OCI-LY1 (cell line): ENCODE measurements at regions not wholly inside any gene's neighbourhood (a gene's known extent, or its start where the extent isn't known, plus 50 kb on each side); places are given as distances from the start of the nearest gene placed in this dataset.

Source experiments
- H2AFZ ChIP-seq: fragments of 200-600 bp; sonication (generic), shearing (Covaris generic); 2 replicates; pipeline ENCODE4 v1.6.0; 2014; ENCODE audit warnings: antibody characterized with exemption, mild to moderate bottlenecking, low read length
- H3F3A ChIP-seq: fragments of 200-600 bp; sonication (generic), shearing (Covaris generic); 2 replicates; pipeline ENCODE4 v1.6.0; 2014; ENCODE audit warnings: mild to moderate bottlenecking, antibody characterized with exemption, low read length, moderate library complexity; ENCODE audit not compliant: insufficient read depth
- H3K27ac ChIP-seq: fragments of 200-600 bp; sonication (generic); 2 replicates; pipeline ENCODE4 v1.5.1; 2014; ENCODE audit warnings: low read length, mixed run types, mild to moderate bottlenecking, low read depth; ENCODE audit not compliant: poor library complexity, severe bottlenecking
- H3K27me3 ChIP-seq: fragments of 200-600 bp; sonication (generic); 2 replicates; pipeline ENCODE4 v1.6.0; 2014; ENCODE audit warnings: antibody characterized with exemption, mild to moderate bottlenecking, low read length, moderate library complexity; ENCODE audit not compliant: insufficient read depth
- H3K36me3 ChIP-seq: fragments of 200-600 bp; sonication (generic); 2 replicates; pipeline ENCODE4 v1.6.1; 2014; ENCODE audit warnings: mild to moderate bottlenecking, antibody characterized with exemption, low read length, moderate library complexity, mixed read lengths; ENCODE audit not compliant: insufficient read depth
- H3K4me1 ChIP-seq: fragments of 200-600 bp; sonication (generic); 2 replicates; pipeline ENCODE4 v1.5.1; 2014; ENCODE audit warnings: mild to moderate bottlenecking, low read length, moderate library complexity; ENCODE audit not compliant: insufficient read depth, severe bottlenecking
- H3K4me2 ChIP-seq: fragments of 200-600 bp; sonication (generic), shearing (Covaris generic); 2 replicates; pipeline ENCODE4 v1.6.1; 2014; ENCODE audit warnings: low read length
- H3K4me3 ChIP-seq: fragments of 200-600 bp; sonication (generic); 2 replicates; pipeline ENCODE4 v1.5.1; 2014; ENCODE audit warnings: low read length, low read depth, mild to moderate bottlenecking, mixed read lengths; ENCODE audit not compliant: poor library complexity, severe bottlenecking
- H3K79me2 ChIP-seq: fragments of 200-600 bp; shearing (Covaris generic); 2 replicates; pipeline ENCODE4 v1.6.1; 2016; ENCODE audit warnings: mixed run types, low read length, mixed read lengths; ENCODE audit not compliant: insufficient read depth
- H3K9ac ChIP-seq: fragments of 200-600 bp; sonication (generic), shearing (Covaris generic); 2 replicates; pipeline ENCODE4 v1.6.1; 2014; ENCODE audit warnings: mild to moderate bottlenecking, low read length, mixed read lengths
- H3K9me2 ChIP-seq: fragments of 200-600 bp; sonication (generic), shearing (Covaris generic); 2 replicates; pipeline ENCODE4 v1.6.1; 2014; ENCODE audit warnings: low read depth, mild to moderate bottlenecking, low read length, mixed read lengths
- H3K9me3 ChIP-seq: fragments of 200-600 bp; shearing (Covaris generic); 2 replicates; pipeline ENCODE4 v1.6.1; 2014; ENCODE audit warnings: low read length, mixed read lengths
- H4K20me1 ChIP-seq: fragments of 200-600 bp; sonication (generic), shearing (Covaris generic); 2 replicates; pipeline ENCODE4 v1.6.0; 2016; ENCODE audit warnings: mild to moderate bottlenecking, low read length; ENCODE audit not compliant: insufficient read depth
- EZH2 ChIP-seq: fragments of 200-600 bp; sonication (generic), shearing (Covaris generic); IDR thresholded peaks from 2 replicates; pipeline ENCODE4 v1.8.0; 2017; ENCODE audit warnings: borderline replicate concordance, mixed run types, mild to moderate bottlenecking, antibody characterized with exemption, low read length, moderate library complexity, mixed read lengths
- TF ChIP-seq, protein P1 (sequence below): fragments of 200-600 bp; sonication (generic), shearing (Covaris generic); IDR thresholded peaks from 2 replicates; pipeline ENCODE4 v1.5.1; 2017; ENCODE audit warnings: mild to moderate bottlenecking, antibody characterized with exemption, low read length, moderate library complexity, mixed read lengths

DNA sequence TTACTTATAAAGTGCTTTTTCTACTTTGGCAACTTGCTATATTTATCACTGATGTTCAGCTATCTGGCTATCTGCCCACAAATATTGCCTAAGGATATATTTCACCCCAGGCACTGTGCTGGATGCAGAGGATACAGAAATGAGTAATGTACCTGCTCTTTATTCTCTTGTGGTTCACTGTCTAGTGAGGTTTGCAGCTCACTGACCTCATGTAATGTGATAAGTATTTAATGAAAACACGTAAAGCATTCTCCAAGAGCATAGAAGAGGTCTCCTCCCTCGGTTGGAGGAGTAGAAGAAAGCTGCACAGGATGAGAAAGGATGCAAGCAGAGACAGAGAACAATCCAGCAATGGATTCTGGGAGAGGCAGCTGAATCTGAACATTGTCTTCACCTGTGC, 610.7 kb downstream of the CBLN4 start:
- no peaks in the 10 kb centered on the region for H3K79me2 ChIP-seq
- no peak overlapping the region for H3K4me3 ChIP-seq
- no peaks in the 10 kb centered on the region for H3K27me3 ChIP-seq

DNA sequence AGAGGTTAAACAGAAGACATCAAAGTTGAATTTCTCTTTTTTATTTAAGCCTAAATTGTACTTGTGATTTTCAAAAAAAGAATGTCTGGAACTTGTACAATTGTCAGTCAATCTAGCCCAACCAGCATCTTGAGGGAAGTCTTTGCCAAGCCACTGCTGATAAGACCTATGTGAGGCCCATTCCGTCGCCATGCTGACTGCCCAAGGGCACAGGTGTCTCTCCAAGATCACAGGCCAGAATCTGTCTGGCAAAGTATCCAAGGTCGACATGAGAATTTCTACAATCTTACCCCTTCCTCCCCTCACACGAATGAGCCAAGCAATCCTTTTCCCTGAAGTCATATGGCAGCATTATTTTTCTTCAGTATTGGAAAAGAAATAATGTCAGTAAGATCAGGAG, 614.5 kb downstream of the CBLN4 start:
- Histone ChIP-seq H3K27ac (no peak overlapping the region), H3K4me2 (no peak overlapping the region), H3K4me1 (no peaks in the 10 kb centered on the region), H3K4me3 (no peak overlapping the region), H2AFZ (no peak overlapping the region), H3K36me3 (no peaks in the 10 kb centered on the region), H3F3A (no peaks in the 10 kb centered on the region), H3K9me2 (no peaks in the 10 kb centered on the region), H3K79me2 (no peaks in the 10 kb centered on the region), H4K20me1 (no peaks in the 10 kb centered on the region), H3K9me3 (no peaks in the 10 kb centered on the region), H3K9ac (no peak overlapping the region), H3K27me3 (no peaks in the 10 kb centered on the region)
- TF ChIP-seq EZH2, result no peak
- TF ChIP-seq, protein P1, sequence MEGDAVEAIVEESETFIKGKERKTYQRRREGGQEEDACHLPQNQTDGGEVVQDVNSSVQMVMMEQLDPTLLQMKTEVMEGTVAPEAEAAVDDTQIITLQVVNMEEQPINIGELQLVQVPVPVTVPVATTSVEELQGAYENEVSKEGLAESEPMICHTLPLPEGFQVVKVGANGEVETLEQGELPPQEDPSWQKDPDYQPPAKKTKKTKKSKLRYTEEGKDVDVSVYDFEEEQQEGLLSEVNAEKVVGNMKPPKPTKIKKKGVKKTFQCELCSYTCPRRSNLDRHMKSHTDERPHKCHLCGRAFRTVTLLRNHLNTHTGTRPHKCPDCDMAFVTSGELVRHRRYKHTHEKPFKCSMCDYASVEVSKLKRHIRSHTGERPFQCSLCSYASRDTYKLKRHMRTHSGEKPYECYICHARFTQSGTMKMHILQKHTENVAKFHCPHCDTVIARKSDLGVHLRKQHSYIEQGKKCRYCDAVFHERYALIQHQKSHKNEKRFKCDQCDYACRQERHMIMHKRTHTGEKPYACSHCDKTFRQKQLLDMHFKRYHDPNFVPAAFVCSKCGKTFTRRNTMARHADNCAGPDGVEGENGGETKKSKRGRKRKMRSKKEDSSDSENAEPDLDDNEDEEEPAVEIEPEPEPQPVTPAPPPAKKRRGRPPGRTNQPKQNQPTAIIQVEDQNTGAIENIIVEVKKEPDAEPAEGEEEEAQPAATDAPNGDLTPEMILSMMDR, result no peak

More for the DNA sequence above, 610.7 kb downstream of the CBLN4 start:
- Histone ChIP-seq H4K20me1 (no peaks in the 10 kb centered on the region), H3K9me2 (no peaks in the 10 kb centered on the region), H3K4me2 (no peak overlapping the region), H3F3A (no peaks in the 10 kb centered on the region), H2AFZ (no peak overlapping the region), H3K4me1 (no peaks in the 10 kb centered on the region), H3K9me3 (no peaks in the 10 kb centered on the region), H3K36me3 (no peaks in the 10 kb centered on the region), H3K27ac (no peak overlapping the region), H3K9ac (no peak overlapping the region)
- no peak for TF ChIP-seq EZH2
- TF ChIP-seq, protein P1, result no peak

DNA sequence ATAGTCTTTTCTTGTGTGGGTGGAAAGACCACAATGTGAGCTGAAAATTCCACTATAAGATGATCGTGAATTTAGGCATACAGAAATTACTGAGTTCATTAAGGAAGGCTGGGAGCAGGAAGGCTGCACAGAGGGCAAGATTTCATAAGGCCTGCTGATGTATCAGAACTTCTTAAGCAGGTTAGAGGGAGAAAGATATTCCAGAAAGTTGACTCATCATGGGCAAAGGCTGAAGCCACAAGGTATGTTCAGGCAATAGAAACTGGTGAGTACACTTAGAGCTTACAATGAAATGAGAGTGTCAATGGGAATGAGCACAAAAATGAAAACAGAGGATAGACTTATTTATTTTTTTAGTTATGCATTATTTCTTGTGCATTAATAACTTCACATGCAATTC, 618.6 kb downstream of the CBLN4 start:
- Histone ChIP-seq H3K4me2 (no peak overlapping the region), H3K9ac (no peak overlapping the region), H3K79me2 (no peaks in the 10 kb centered on the region), H3F3A (no peaks in the 10 kb centered on the region), H3K36me3 (no peaks in the 10 kb centered on the region), H2AFZ (no peak overlapping the region), H3K4me1 (no peaks in the 10 kb centered on the region), H3K4me3 (no peak overlapping the region), H3K9me3 (no peaks in the 10 kb centered on the region), H3K9me2 (no peaks in the 10 kb centered on the region), H3K27ac (no peak overlapping the region), H3K27me3 (no peaks in the 10 kb centered on the region), H4K20me1 (no peaks in the 10 kb centered on the region)
- no peak for TF ChIP-seq EZH2
- TF ChIP-seq, protein P1, result no peak
